Kidney epithelial cell (primary cell): ENCODE measurements at regions not wholly inside any gene's neighbourhood (a gene's known extent, or its start where the extent isn't known, plus 50 kb on each side); places are given as distances from the start of the nearest gene placed in this dataset.

Source experiments
- DNase-seq: peaks from one replicate; pipeline ENCODE4 v3.0.0-alpha.2; 2010; ENCODE audit warnings: low read depth
- H3K27me3 ChIP-seq: 2 replicates; pipeline ENCODE4 v1.6.0; 2011; ENCODE audit warnings: low read length; ENCODE audit not compliant: control insufficient read depth, insufficient read depth
- H3K36me3 ChIP-seq: 2 replicates; pipeline ENCODE4 v1.5.1; 2011; ENCODE audit warnings: low read length; ENCODE audit not compliant: control insufficient read depth, insufficient read depth
- H3K4me3 ChIP-seq: 2 replicates; pipeline ENCODE4 v1.5.1; 2011; ENCODE audit warnings: low read depth, mild to moderate bottlenecking, control low read depth, low read length
- TF ChIP-seq, protein P1 (sequence below): IDR thresholded peaks from 2 replicates; pipeline ENCODE4 v1.5.1; 2011; ENCODE audit warnings: mild to moderate bottlenecking, moderate library complexity, low read length, control low read depth, inconsistent platforms; ENCODE audit not compliant: insufficient read depth, poor library complexity, severe bottlenecking

DNA sequence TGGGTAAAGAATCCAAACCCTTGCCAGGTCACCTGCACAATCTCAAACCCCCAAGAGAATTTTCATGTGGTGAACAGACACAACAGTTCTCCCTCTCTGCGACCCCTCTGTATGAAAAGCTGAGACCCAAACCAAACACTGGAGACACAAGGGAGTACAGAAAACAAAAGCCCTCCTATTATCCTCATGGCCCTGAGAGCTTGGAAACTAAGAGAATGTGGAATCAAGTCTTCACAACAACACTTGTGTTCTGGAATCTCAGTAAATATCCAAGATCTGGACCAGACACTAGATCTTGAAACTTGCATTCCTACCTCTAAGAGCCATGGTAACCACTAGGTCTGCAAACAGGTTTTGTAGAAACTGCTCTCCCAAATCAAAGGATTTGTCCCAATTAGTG lies 50.1 kb upstream of the CCDC150 start:
- H3K4me3 ChIP-seq = no peak overlapping the region
- no peaks in the 10 kb centered on the region for H3K36me3 ChIP-seq
- DNase-seq = no peak
- TF ChIP-seq, protein P1, sequence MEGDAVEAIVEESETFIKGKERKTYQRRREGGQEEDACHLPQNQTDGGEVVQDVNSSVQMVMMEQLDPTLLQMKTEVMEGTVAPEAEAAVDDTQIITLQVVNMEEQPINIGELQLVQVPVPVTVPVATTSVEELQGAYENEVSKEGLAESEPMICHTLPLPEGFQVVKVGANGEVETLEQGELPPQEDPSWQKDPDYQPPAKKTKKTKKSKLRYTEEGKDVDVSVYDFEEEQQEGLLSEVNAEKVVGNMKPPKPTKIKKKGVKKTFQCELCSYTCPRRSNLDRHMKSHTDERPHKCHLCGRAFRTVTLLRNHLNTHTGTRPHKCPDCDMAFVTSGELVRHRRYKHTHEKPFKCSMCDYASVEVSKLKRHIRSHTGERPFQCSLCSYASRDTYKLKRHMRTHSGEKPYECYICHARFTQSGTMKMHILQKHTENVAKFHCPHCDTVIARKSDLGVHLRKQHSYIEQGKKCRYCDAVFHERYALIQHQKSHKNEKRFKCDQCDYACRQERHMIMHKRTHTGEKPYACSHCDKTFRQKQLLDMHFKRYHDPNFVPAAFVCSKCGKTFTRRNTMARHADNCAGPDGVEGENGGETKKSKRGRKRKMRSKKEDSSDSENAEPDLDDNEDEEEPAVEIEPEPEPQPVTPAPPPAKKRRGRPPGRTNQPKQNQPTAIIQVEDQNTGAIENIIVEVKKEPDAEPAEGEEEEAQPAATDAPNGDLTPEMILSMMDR = no peak
- peaks cover 4% of the 10 kb centered on the region for H3K27me3 ChIP-seq
